ENCODE measurements at regions not wholly inside any gene's neighbourhood (a gene's known extent, or its start where the extent isn't known, plus 50 kb on each side); places are given as distances from the start of the nearest gene placed in this dataset.

- Histone ChIP-seq H3K4me3 (ENCODE audit: severe bottlenecking) (no peak overlapping the region), H3K4me1 (ENCODE audit: insufficient read depth, poor library complexity, severe bottlenecking) (no peaks in the 10 kb centered on the region), H3K36me3 (ENCODE audit: low read depth) (no peaks in the 10 kb centered on the region), H3K9me3 (ENCODE audit: severe bottlenecking) (no peaks in the 10 kb centered on the region), H3K27me3 (ENCODE audit: insufficient read depth, poor library complexity, severe bottlenecking) (no peaks in the 10 kb centered on the region), H3K27ac (ENCODE audit: poor library complexity, severe bottlenecking) (no peak overlapping the region)
- DNase-seq (ENCODE audit: low spot score) (no peak), ATAC-seq (ENCODE audit: low read depth) (no peak)
- no peak for TF ChIP-seq CTCF (IDR thresholded peaks at IDR 0.05; ENCODE audit: poor library complexity, severe bottlenecking)
Observed at GRCh38 chr5:5783021-5783420, 360.5 kb downstream of the ICE1 start.

GRCh38 chr5:5782402-5782801, 359.9 kb downstream of the ICE1 start:
- no peaks in the 10 kb centered on the region for H3K36me3 ChIP-seq (ENCODE audit: low read depth)
- H3K4me3 ChIP-seq (ENCODE audit: severe bottlenecking): no peak overlapping the region
- no peaks in the 10 kb centered on the region for H3K9me3 ChIP-seq (ENCODE audit: severe bottlenecking)
- no peak overlapping the region for H3K27ac ChIP-seq (ENCODE audit: poor library complexity, severe bottlenecking)
- no peaks in the 10 kb centered on the region for H3K4me1 ChIP-seq (ENCODE audit: insufficient read depth, poor library complexity, severe bottlenecking)
- no peak for TF ChIP-seq CTCF (IDR thresholded peaks at IDR 0.05; ENCODE audit: poor library complexity, severe bottlenecking)
- no peaks in the 10 kb centered on the region for H3K27me3 ChIP-seq (ENCODE audit: insufficient read depth, poor library complexity, severe bottlenecking)
- no peak for DNase-seq (ENCODE audit: low spot score)
- no peak for ATAC-seq (ENCODE audit: low read depth)

GRCh38 chr5:5781335-5781734, 358.9 kb downstream of the ICE1 start:
- no peaks in the 10 kb centered on the region for H3K4me1 ChIP-seq (ENCODE audit: insufficient read depth, poor library complexity, severe bottlenecking)
- no peaks in the 10 kb centered on the region for H3K9me3 ChIP-seq (ENCODE audit: severe bottlenecking)
- no peak for DNase-seq (ENCODE audit: low spot score)
- ATAC-seq (ENCODE audit: low read depth): no peak
- no peak overlapping the region for H3K4me3 ChIP-seq (ENCODE audit: severe bottlenecking)
- no peaks in the 10 kb centered on the region for H3K27me3 ChIP-seq (ENCODE audit: insufficient read depth, poor library complexity, severe bottlenecking)
- TF ChIP-seq CTCF (IDR thresholded peaks at IDR 0.05; ENCODE audit: poor library complexity, severe bottlenecking): no peak
- no peak overlapping the region for H3K27ac ChIP-seq (ENCODE audit: poor library complexity, severe bottlenecking)
- H3K36me3 ChIP-seq (ENCODE audit: low read depth): no peaks in the 10 kb centered on the region

GRCh38 chr5:5780253-5780652, 357.8 kb downstream of the ICE1 start:
- DNase-seq (ENCODE audit: low spot score) (no peak), ATAC-seq (ENCODE audit: low read depth) (no peak)
- Histone ChIP-seq H3K36me3 (ENCODE audit: low read depth) (no peaks in the 10 kb centered on the region), H3K9me3 (ENCODE audit: severe bottlenecking) (no peaks in the 10 kb centered on the region), H3K4me3 (ENCODE audit: severe bottlenecking) (no peak overlapping the region), H3K27ac (ENCODE audit: poor library complexity, severe bottlenecking) (no peak overlapping the region), H3K4me1 (ENCODE audit: insufficient read depth, poor library complexity, severe bottlenecking) (no peaks in the 10 kb centered on the region), H3K27me3 (ENCODE audit: insufficient read depth, poor library complexity, severe bottlenecking) (no peaks in the 10 kb centered on the region)
- TF ChIP-seq CTCF (IDR thresholded peaks at IDR 0.05; ENCODE audit: poor library complexity, severe bottlenecking): no peak

- Histone ChIP-seq H3K36me3 (ENCODE audit: low read depth) (no peaks in the 10 kb centered on the region), H3K4me3 (ENCODE audit: severe bottlenecking) (no peak overlapping the region), H3K9me3 (ENCODE audit: severe bottlenecking) (no peaks in the 10 kb centered on the region), H3K27ac (ENCODE audit: poor library complexity, severe bottlenecking) (no peak overlapping the region), H3K27me3 (ENCODE audit: insufficient read depth, poor library complexity, severe bottlenecking) (no peaks in the 10 kb centered on the region), H3K4me1 (ENCODE audit: insufficient read depth, poor library complexity, severe bottlenecking) (no peaks in the 10 kb centered on the region)
- no peak for ATAC-seq (ENCODE audit: low read depth)
- no peak for DNase-seq (ENCODE audit: low spot score)
- no peak for TF ChIP-seq CTCF (IDR thresholded peaks at IDR 0.05; ENCODE audit: poor library complexity, severe bottlenecking)
Observed at GRCh38 chr5:5777013-5777412, 354.5 kb downstream of the ICE1 start.
